MM.1S (cell line): ENCODE measurements at regions not wholly inside any gene's neighbourhood (a gene's known extent, or its start where the extent isn't known, plus 50 kb on each side); places are given as distances from the start of the nearest gene placed in this dataset.

Experiments
- EZH2 ChIP-seq: fragments of 300-600 bp; sonication (generic); optimal IDR thresholded peaks from 2 replicates; pipeline ENCODE3; 2017; ENCODE audit warnings: low read depth, mild to moderate bottlenecking, antibody characterized with exemption, low read length, mixed read lengths
- TF ChIP-seq, protein P1 (sequence below): fragments of 300-600 bp; sonication (generic); IDR thresholded peaks from 2 replicates; pipeline ENCODE4 v1.5.1; 2016; ENCODE audit warnings: antibody characterized with exemption, low read length, mixed read lengths

GRCh38 chr15:70436428-70436827 lies 326.9 kb downstream of the UACA start:
- TF ChIP-seq, protein P1, sequence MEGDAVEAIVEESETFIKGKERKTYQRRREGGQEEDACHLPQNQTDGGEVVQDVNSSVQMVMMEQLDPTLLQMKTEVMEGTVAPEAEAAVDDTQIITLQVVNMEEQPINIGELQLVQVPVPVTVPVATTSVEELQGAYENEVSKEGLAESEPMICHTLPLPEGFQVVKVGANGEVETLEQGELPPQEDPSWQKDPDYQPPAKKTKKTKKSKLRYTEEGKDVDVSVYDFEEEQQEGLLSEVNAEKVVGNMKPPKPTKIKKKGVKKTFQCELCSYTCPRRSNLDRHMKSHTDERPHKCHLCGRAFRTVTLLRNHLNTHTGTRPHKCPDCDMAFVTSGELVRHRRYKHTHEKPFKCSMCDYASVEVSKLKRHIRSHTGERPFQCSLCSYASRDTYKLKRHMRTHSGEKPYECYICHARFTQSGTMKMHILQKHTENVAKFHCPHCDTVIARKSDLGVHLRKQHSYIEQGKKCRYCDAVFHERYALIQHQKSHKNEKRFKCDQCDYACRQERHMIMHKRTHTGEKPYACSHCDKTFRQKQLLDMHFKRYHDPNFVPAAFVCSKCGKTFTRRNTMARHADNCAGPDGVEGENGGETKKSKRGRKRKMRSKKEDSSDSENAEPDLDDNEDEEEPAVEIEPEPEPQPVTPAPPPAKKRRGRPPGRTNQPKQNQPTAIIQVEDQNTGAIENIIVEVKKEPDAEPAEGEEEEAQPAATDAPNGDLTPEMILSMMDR: no peak
- TF ChIP-seq EZH2: no peak
